Psoas muscle (tissue), 7 donors: ENCODE measurements at regions not wholly inside any gene's neighbourhood (a gene's known extent, or its start where the extent isn't known, plus 50 kb on each side); places are given as distances from the start of the nearest gene placed in this dataset.
"Not testable (repeated sequence)": the region's sequence is repeated elsewhere in the genome, so short reads cannot be mapped to it uniquely, and the experiment has no call there.

Source experiments
- ATAC-seq, 4 donors: fragments of 200-7000 bp; cut with Tn5 transposase; one replicate each; pipeline ENCODE4 v1.9.1; 2020; ENCODE audit warnings: moderate library complexity in 3 of 4, mild to moderate bottlenecking in 2 of 4
- DNase-seq, 2 donors: peaks; one replicate each; pipeline ENCODE4 v3.0.0-alpha.2; 2020
- H3K27ac ChIP-seq: fragments of 200-600 bp; one replicate; pipeline ENCODE4 v1.8.0; 2022
- H3K27me3 ChIP-seq, 3 donors: fragments of 200-600 bp in 1 of 3; one replicate each; pipeline versions ENCODE4 v1.6.1 to v1.8.0; 2013 to 2022; ENCODE audit warnings: low read length in 2 of 3, mild to moderate bottlenecking in 2 of 3, moderate library complexity in 1 of 3; ENCODE audit not compliant: insufficient read depth in 3 of 3
- H3K36me3 ChIP-seq, 2 donors: fragments of 200-600 bp in 1 of 2; one replicate each; pipeline versions ENCODE4 v1.6.1 to v1.8.0; 2013 to 2022; ENCODE audit warnings: low read depth in 1 of 2, mild to moderate bottlenecking in 1 of 2, moderate library complexity in 1 of 2; ENCODE audit not compliant: insufficient read depth in 1 of 2
- H3K4me1 ChIP-seq: fragments of 200-600 bp; one replicate; pipeline ENCODE4 v1.8.0; 2022
- H3K4me3 ChIP-seq: fragments of 200-600 bp; one replicate; pipeline ENCODE4 v1.8.0; 2022; ENCODE audit warnings: mild to moderate bottlenecking
- H3K9me3 ChIP-seq: fragments of 200-600 bp; one replicate; pipeline ENCODE4 v1.8.0; 2022
- WGBS, 3 donors: extraction: QIAGEN DNeasy Blood & Tissue Kit; methylation state at CpG; one replicate each; pipeline versions ENCODE4 v1.1.6 to v1.1.7; 2013; 5-methylcytosine and 5-hydroxymethylcytosine counted together
- intact Hi-C, 2 donors: fragments of 100-400 bp; cut with DNase I; formaldehyde crosslinking; loops; one replicate each; pipeline versions ENCODE4 v1.11.0 to v1.14.2; 2022
- TF ChIP-seq, protein P1 (sequence below): fragments of 200-600 bp; IDR thresholded peaks from one replicate; pipeline ENCODE4 v1.8.0; 2022; ENCODE audit warnings: antibody characterized with exemption
- donor health status: healthy with polysubstance abuse.
- donor health status: DM: no; HTN: no; CAD: no; lungs with moderate emphysema.
- donor health status: Bipolar disorder and iron deficiency.
- donor health status: healthy.
- donor health status: DM: yes; HTN: yes; CAD: no.
- donor health status: DM: no; HTN: no; CAD: no.
- donor health status: DM: yes; HTN: yes; CAD: no.

DNA sequence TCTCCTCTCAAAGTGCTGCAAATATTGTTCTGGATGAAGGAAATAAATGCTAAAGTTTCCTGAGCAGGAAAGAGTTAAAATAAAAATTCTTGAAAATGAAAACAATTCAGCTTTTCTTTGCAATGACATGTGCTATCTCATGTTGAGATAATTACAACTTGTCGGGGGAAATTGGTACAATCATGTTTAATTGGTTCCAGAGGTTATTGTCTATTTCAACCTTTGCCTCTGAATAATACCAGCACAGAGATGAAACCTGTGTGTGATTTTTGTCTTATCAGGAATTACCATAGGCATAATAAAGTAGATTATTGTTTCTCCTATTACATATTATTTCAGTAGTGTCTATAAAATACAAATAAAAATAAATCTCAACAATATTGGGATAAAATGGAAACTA is 305.0 kb downstream of the XPNPEP1 start:
- DNase-seq (no peak), ATAC-seq (no peak)
- no peak overlapping the region for H3K27ac ChIP-seq
- H3K4me3 ChIP-seq, result no peak overlapping the region
- 0% methylated on average over 1 of the region's 1 CpG for whole genome bisulfite sequencing, 3 donors
- no peaks in the 10 kb centered on the region for H3K9me3 ChIP-seq
- intact Hi-C loops, result no loop called here
- TF ChIP-seq, protein P1, sequence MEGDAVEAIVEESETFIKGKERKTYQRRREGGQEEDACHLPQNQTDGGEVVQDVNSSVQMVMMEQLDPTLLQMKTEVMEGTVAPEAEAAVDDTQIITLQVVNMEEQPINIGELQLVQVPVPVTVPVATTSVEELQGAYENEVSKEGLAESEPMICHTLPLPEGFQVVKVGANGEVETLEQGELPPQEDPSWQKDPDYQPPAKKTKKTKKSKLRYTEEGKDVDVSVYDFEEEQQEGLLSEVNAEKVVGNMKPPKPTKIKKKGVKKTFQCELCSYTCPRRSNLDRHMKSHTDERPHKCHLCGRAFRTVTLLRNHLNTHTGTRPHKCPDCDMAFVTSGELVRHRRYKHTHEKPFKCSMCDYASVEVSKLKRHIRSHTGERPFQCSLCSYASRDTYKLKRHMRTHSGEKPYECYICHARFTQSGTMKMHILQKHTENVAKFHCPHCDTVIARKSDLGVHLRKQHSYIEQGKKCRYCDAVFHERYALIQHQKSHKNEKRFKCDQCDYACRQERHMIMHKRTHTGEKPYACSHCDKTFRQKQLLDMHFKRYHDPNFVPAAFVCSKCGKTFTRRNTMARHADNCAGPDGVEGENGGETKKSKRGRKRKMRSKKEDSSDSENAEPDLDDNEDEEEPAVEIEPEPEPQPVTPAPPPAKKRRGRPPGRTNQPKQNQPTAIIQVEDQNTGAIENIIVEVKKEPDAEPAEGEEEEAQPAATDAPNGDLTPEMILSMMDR, result no peak
- H3K27me3 ChIP-seq, result no peaks in the 10 kb centered on the region
- no peaks in the 10 kb centered on the region for H3K36me3 ChIP-seq
- no peaks in the 10 kb centered on the region for H3K4me1 ChIP-seq

DNA sequence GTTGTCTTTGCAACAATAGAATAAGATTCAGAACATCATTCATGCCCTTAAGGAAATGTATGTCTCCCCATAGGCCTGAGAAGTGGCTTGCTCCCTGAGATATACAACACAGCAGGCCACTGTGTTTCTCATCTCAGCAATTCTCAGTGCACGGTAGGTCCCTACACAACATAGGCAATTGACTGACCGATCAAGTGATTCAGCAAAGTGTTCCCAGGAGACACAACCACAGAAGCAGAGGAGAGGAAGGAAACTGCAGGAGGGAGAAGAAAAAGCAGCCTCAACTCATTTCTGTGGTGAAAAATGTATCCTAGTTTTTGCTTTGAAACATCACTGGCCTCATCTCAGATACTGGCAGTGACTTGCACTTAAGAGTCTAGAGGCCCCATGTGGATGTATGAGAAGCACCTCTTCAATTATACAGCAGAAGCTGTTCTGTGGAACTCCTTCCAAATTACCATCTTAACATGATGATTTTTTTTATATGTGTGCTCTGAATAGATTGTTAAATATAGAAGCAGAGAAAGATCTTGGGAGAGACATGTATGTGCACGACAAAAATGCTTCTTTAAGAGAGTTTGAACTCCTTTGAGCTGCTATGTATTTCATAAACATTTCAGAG is 306.8 kb downstream of the XPNPEP1 start:
- Histone ChIP-seq H3K9me3 (no peaks in the 10 kb centered on the region), H3K27me3 (no peaks in the 10 kb centered on the region)

DNA sequence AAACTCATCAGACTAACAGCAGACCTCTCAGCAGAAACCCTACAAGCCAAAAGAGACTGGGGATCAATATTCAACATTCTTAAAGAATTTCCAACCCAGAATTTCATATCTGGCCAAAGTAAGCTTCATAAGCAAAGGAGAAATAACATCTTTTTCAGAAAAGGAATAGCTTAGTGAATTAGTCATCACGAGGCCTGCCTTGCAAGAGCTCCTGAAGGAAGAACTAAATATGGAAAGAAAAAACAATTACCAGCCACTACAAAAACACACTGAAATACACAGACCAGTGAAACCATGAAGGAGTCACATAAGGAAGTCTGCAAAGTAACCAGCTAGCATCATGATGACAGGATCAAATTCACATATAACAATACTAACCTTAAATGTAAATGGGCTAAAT is 328.0 kb downstream of the XPNPEP1 start:
- 54 to 66% (median 56%) methylated on average over 1 of the region's 1 CpG for WGBS, 3 donors
- H3K27me3 ChIP-seq, intact Hi-C loops, H3K27ac ChIP-seq, DNase-seq, H3K36me3 ChIP-seq, ATAC-seq, H3K9me3 ChIP-seq, H3K4me1 ChIP-seq, H3K4me3 ChIP-seq: not testable (repeated sequence)

More for the DNA sequence above, 306.8 kb downstream of the XPNPEP1 start:
- DNase-seq (no peak), ATAC-seq (no peak)
- TF ChIP-seq, protein P1, result no peak
- WGBS, 3 donors, result 55 to 66% (median 62%) methylated on average over 3 of the region's 3 CpGs
- no peaks in the 10 kb centered on the region for H3K36me3 ChIP-seq
- H3K4me3 ChIP-seq, result no peak overlapping the region
- H3K4me1 ChIP-seq, result no peaks in the 10 kb centered on the region
- intact Hi-C loops, result no loop called here
- H3K27ac ChIP-seq, result no peak overlapping the region

DNA sequence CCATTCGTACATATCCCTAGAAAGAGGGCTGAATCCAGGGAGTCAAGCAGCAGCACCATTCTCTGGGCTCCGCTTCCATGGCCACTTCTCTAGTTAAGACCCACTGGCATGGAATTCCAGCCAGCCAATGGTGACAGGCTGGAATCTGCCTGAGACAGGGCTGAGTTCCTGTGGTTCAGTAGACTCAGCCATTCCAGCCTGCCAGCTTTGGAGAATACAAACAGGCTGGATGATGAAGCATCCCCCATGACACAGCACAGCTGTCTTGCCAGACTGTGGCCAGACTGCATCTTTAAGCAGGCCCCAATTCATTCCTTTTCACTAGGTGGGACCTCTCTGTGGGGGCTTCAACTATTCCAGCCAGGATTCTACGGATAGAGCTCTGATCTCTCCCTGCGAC is 329.6 kb downstream of the XPNPEP1 start:
- 62 to 73% (median 66%) methylated on average over 4 of the region's 4 CpGs for WGBS, 3 donors
- intact Hi-C loops, result no loop called here
- TF ChIP-seq, protein P1, result no peak
- H3K27ac ChIP-seq, result no peak overlapping the region
- H3K9me3 ChIP-seq, result no peaks in the 10 kb centered on the region
- H3K4me1 ChIP-seq, result no peaks in the 10 kb centered on the region
- no peak overlapping the region for H3K4me3 ChIP-seq
- no peaks in the 10 kb centered on the region for H3K36me3 ChIP-seq
- ATAC-seq (no peak), DNase-seq (no peak)
- no peaks in the 10 kb centered on the region for H3K27me3 ChIP-seq

- no peak for ATAC-seq
- no peaks in the 10 kb centered on the region for H3K9me3 ChIP-seq
- H3K27ac ChIP-seq, result no peak overlapping the region
- H3K36me3 ChIP-seq, result no peaks in the 10 kb centered on the region
- H3K4me1 ChIP-seq, result no peaks in the 10 kb centered on the region
- no peak overlapping the region for H3K4me3 ChIP-seq
- intact Hi-C loops, result no loop called here
- no peak for DNase-seq
- 67 to 73% (median 73%) methylated on average over 3 of the region's 3 CpGs for WGBS, 3 donors
- TF ChIP-seq, protein P1, result no peak
- no peaks in the 10 kb centered on the region for H3K27me3 ChIP-seq
Observed at GRCh38 chr10:109592391-109592790, 330.9 kb downstream of the XPNPEP1 start.
